Neural progenitor cell (in vitro differentiated cells): ENCODE measurements at regions not wholly inside any gene's neighbourhood (a gene's known extent, or its start where the extent isn't known, plus 50 kb on each side); places are given as distances from the start of the nearest gene placed in this dataset.

Experiments
- DNase-seq: peaks from one replicate; pipeline ENCODE4 v3.0.0-alpha.2; 2016; ENCODE audit warnings: low spot score
- H2AFZ ChIP-seq: fragments of 200-600 bp; sonication (generic); replicated peaks from 2 replicates; pipeline ENCODE4 v1.6.1; 2016; ENCODE audit warnings: antibody characterized with exemption
- H3F3A ChIP-seq: fragments of 200-600 bp; sonication (generic); 2 replicates; pipeline ENCODE4 v1.6.1; 2016; ENCODE audit warnings: antibody characterized with exemption, low read depth
- H3K27ac ChIP-seq: fragments of 200-600 bp; sonication (generic); 2 replicates; pipeline ENCODE4 v1.5.1; 2016; ENCODE audit warnings: mild to moderate bottlenecking
- H3K27me3 ChIP-seq: fragments of 200-600 bp; sonication (generic); 2 replicates; pipeline ENCODE4 v1.6.1; 2016; ENCODE audit warnings: mild to moderate bottlenecking, moderate library complexity
- H3K36me3 ChIP-seq: fragments of 200-600 bp; sonication (generic); 2 replicates; pipeline ENCODE4 v1.5.1; 2016
- H3K4me1 ChIP-seq: fragments of 200-600 bp; sonication (generic); 2 replicates; pipeline ENCODE4 v1.6.1; 2016; ENCODE audit warnings: mixed run types
- H3K4me2 ChIP-seq: fragments of 200-600 bp; sonication (generic); 2 replicates; pipeline ENCODE4 v1.6.1; 2016
- H3K4me3 ChIP-seq: fragments of 200-600 bp; sonication (generic); 2 replicates; pipeline ENCODE4 v1.5.1; 2016
- H3K79me2 ChIP-seq: fragments of 200-600 bp; sonication (generic); 2 replicates; pipeline ENCODE4 v1.6.1; 2016; ENCODE audit warnings: low read depth
- H3K9ac ChIP-seq: fragments of 200-600 bp; sonication (generic); 2 replicates; pipeline ENCODE4 v1.6.1; 2016
- H3K9me3 ChIP-seq: fragments of 200-600 bp; sonication (generic); 2 replicates; pipeline ENCODE4 v1.5.1; 2016; ENCODE audit warnings: low read depth
- H4K20me1 ChIP-seq: fragments of 200-600 bp; sonication (generic); 2 replicates; pipeline ENCODE4 v1.6.1; 2016; ENCODE audit warnings: low read depth
- H3K27ac Mint-ChIP-seq: 3 replicates; pipeline ENCODE4 v1.8.0; 2021; ENCODE audit warnings: mixed read lengths
- H3K27me3 Mint-ChIP-seq: 2 replicates; pipeline ENCODE4 v1.8.0; 2022; ENCODE audit warnings: low read depth, mild to moderate bottlenecking, inconsistent platforms, moderate library complexity, mixed read lengths; ENCODE audit not compliant: insufficient read depth
- H3K36me3 Mint-ChIP-seq: 3 replicates; pipeline ENCODE4 v1.8.0; 2021; ENCODE audit warnings: mixed read lengths
- H3K4me1 Mint-ChIP-seq: 3 replicates; pipeline ENCODE4 v1.8.0; 2021; ENCODE audit warnings: mixed read lengths
- H3K4me3 Mint-ChIP-seq: 3 replicates; pipeline ENCODE4 v1.8.0; 2021; ENCODE audit warnings: mild to moderate bottlenecking, moderate library complexity, mixed read lengths
- H3K9me3 Mint-ChIP-seq: 3 replicates; pipeline ENCODE4 v1.8.0; 2020; ENCODE audit warnings: mixed read lengths
- EZH2 ChIP-seq: fragments of 200-600 bp; sonication (generic); IDR thresholded peaks from 2 replicates; pipeline ENCODE4 v1.6.1; 2017; ENCODE audit warnings: antibody characterized with exemption, mild to moderate bottlenecking, moderate library complexity
- EZH2phosphoT487 ChIP-seq: fragments of 200-600 bp; sonication (generic); IDR thresholded peaks from 2 replicates; pipeline ENCODE4 v1.6.1; 2017; ENCODE audit warnings: antibody characterized with exemption
- TF ChIP-seq, protein P1 (sequence below): fragments of 200-600 bp; sonication (generic); IDR thresholded peaks from 2 replicates; pipeline ENCODE4 v1.5.1; 2017; ENCODE audit warnings: antibody characterized with exemption, mild to moderate bottlenecking

DNA sequence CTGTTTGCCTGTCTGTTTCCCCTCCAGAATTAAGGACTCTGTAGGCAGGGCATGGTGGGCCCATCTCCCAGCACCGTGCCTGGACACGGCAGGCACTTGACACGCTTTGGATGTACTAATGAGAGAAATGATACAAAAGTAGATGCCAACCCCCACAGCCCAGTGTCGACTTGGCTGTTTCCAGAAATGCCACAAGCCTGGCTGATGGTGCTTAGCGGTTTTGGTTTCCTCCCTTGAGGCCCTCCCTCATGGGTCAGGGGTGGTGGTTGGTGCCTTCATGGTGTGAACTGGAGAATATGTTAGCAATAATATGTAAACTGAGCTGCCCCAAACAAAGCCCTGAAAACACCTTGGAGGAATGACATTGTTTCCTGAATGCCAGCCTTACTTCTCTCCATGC, 55.5 kb upstream of the ESRRB start:
- H3K4me3 Mint-ChIP-seq = no peak overlapping the region
- H3K4me1 ChIP-seq = no peaks in the 10 kb centered on the region

GRCh38 chr14:76320975-76321374, 55.0 kb upstream of the ESRRB start:
- H3K9me3 ChIP-seq = no peaks in the 10 kb centered on the region

More for the DNA sequence above, 55.5 kb upstream of the ESRRB start:
- Histone ChIP-seq H2AFZ (no peak overlapping the region), H3K9ac (no peak overlapping the region), H3K27me3 (peaks cover 32% of the 10 kb centered on the region), H3K4me3 (no peak overlapping the region), H3F3A (no peaks in the 10 kb centered on the region), H3K79me2 (no peaks in the 10 kb centered on the region), H3K9me3 (no peaks in the 10 kb centered on the region), H3K27ac (no peak overlapping the region), H3K4me2 (no peak overlapping the region), H3K36me3 (no peaks in the 10 kb centered on the region), H4K20me1 (no peaks in the 10 kb centered on the region)
- DNase-seq = no peak
- Mint-ChIP-seq H3K36me3 (peaks cover 2% of the 10 kb centered on the region), H3K9me3 (no peaks in the 10 kb centered on the region), H3K27me3 (peaks cover 9% of the 10 kb centered on the region), H3K27ac (no peak overlapping the region), H3K4me1 (peaks cover 5% of the 10 kb centered on the region)
- TF ChIP-seq, protein P1, sequence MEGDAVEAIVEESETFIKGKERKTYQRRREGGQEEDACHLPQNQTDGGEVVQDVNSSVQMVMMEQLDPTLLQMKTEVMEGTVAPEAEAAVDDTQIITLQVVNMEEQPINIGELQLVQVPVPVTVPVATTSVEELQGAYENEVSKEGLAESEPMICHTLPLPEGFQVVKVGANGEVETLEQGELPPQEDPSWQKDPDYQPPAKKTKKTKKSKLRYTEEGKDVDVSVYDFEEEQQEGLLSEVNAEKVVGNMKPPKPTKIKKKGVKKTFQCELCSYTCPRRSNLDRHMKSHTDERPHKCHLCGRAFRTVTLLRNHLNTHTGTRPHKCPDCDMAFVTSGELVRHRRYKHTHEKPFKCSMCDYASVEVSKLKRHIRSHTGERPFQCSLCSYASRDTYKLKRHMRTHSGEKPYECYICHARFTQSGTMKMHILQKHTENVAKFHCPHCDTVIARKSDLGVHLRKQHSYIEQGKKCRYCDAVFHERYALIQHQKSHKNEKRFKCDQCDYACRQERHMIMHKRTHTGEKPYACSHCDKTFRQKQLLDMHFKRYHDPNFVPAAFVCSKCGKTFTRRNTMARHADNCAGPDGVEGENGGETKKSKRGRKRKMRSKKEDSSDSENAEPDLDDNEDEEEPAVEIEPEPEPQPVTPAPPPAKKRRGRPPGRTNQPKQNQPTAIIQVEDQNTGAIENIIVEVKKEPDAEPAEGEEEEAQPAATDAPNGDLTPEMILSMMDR = no peak
- TF ChIP-seq EZH2 (no peak), EZH2phosphoT487 (no peak)

DNA sequence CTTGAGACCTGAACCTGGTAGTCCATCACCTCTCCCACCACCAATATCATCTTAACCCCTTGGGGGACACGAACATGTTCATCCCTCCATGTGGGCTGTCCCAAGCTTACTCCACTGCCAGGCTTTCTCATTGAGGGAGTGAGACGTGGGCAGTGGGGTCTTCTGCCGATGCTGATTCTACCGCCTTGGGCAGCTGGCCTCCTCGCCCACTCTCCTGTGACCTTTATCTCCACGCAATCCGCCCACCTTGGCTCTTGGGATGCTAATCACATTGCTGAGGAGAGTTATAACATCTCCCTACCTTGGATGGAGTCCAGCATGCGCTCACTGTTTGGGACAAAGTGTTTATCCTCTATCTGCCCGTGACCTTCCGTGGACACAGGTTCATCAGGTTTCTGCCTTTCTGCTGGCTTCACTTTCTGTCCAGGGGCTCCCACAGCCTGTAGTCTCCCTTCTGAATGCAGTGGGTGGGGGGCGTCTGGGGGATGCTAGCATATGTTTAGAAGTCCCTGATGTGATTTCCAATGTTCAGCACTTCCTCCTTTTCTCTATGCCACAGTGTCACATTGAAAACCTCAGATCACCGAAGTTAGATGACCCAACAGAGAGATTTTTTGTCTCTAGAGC, 53.2 kb upstream of the ESRRB start:
- TF ChIP-seq, protein P1 = no peak
- TF ChIP-seq EZH2 = no peak
- TF ChIP-seq EZH2phosphoT487 = no peak
- no peak overlapping the region for H2AFZ ChIP-seq
- H3K36me3 Mint-ChIP-seq = peaks cover 2% of the 10 kb centered on the region
- H3K9ac ChIP-seq = no peak overlapping the region
- peaks cover 20% of the 10 kb centered on the region for H3K27me3 ChIP-seq
- no peak overlapping the region for H3K4me3 Mint-ChIP-seq
- H3K27me3 Mint-ChIP-seq = peaks cover 9% of the 10 kb centered on the region
- H3K9me3 ChIP-seq = no peaks in the 10 kb centered on the region
- H3K4me3 ChIP-seq = no peak overlapping the region
- H3K4me2 ChIP-seq = no peak overlapping the region
- no peaks in the 10 kb centered on the region for H3K36me3 ChIP-seq
- no peak overlapping the region for H3K27ac ChIP-seq
- no peaks in the 10 kb centered on the region for H3K4me1 Mint-ChIP-seq
- H3K27ac Mint-ChIP-seq = no peak overlapping the region
- H3K79me2 ChIP-seq = no peaks in the 10 kb centered on the region
- no peaks in the 10 kb centered on the region for H4K20me1 ChIP-seq
- DNase-seq = no peak
- no peaks in the 10 kb centered on the region for H3K9me3 Mint-ChIP-seq
- no peaks in the 10 kb centered on the region for H3F3A ChIP-seq
- H3K4me1 ChIP-seq = no peaks in the 10 kb centered on the region

More at GRCh38 chr14:76320975-76321374, 55.0 kb upstream of the ESRRB start:
- Histone ChIP-seq H3K4me2 (no peak overlapping the region), H3K27me3 (peaks cover 29% of the 10 kb centered on the region), H3F3A (no peaks in the 10 kb centered on the region), H2AFZ (no peak overlapping the region), H3K27ac (no peak overlapping the region), H3K4me3 (no peak overlapping the region), H3K36me3 (no peaks in the 10 kb centered on the region), H3K4me1 (no peaks in the 10 kb centered on the region), H3K9ac (no peak overlapping the region), H4K20me1 (no peaks in the 10 kb centered on the region), H3K79me2 (no peaks in the 10 kb centered on the region)
- Mint-ChIP-seq H3K4me1 (peaks cover 5% of the 10 kb centered on the region), H3K4me3 (no peak overlapping the region), H3K9me3 (no peaks in the 10 kb centered on the region), H3K36me3 (peaks cover 2% of the 10 kb centered on the region), H3K27ac (no peak overlapping the region), H3K27me3 (peaks cover 9% of the 10 kb centered on the region)
- DNase-seq = no peak
- TF ChIP-seq EZH2phosphoT487 = no peak
- TF ChIP-seq, protein P1 = no peak
- no peak for TF ChIP-seq EZH2
